CD4-positive, alpha-beta T cell treated with Interleukin-17A for 1 hour (primary cell): ENCODE measurements at regions not wholly inside any gene's neighbourhood (a gene's known extent, or its start where the extent isn't known, plus 50 kb on each side); places are given as distances from the start of the nearest gene placed in this dataset.

ENCODE experiments used
- DNase-seq: peaks from one replicate; pipeline ENCODE4 v3.0.0-alpha.2; 2020

DNA sequence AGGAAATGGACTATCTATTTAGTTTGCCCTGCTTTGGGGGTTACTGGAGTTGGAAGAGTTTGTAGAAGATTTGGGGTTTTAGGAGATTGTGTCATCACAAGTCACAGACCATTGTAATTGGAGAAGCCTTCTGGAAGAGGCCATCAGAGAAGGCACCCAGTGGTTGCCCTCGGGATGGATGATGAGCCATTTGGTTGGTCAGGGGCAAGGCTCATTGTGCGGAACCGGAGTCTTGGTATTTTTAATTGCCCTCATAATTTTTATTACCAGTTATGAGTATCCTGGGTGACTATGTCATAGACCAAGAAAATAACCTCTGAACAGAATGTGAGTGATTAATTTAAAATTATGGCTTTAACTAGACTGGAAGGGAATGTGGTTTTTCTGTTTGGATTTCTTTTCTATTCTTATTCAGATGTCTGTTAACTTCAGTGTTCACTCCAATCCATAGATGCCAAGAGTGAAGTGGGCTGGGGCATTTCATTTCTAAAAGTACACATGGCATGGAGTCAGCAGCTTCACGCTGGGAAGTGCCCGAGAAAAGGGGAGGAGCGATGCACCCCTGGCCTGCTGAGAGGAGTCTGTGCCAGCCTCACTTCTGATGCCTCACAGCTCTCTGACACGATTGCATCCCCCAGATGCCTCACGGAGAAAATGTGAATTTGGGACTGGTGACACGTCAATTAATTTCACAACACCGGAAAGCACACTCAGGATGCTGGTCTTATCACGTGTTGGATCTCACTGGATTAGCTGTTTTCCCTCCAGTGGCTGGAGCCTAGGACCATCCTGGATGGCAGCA lies 225.6 kb upstream of the IGFBP3 start:
- no peak for DNase-seq

DNA sequence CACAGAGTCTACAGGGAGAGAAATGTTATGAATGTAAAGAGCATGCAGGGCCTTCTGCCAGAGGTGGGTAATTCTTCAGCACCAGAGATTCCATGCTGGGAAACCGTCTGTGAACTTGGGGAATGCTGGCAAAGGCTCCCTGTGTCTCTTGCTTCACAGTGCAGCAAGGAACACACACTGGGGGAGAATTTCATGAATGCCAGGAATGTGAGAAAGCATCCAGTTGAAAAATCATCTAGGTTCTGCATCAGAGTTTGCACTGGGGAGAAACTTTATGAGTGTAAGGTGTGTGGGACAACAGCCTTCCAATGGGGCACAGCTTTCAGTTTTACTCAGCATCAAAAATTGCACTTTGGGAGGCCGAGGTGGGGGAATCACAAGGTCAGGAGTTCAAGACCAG lies 224.3 kb upstream of the IGFBP3 start:
- DNase-seq, result no peak

DNA sequence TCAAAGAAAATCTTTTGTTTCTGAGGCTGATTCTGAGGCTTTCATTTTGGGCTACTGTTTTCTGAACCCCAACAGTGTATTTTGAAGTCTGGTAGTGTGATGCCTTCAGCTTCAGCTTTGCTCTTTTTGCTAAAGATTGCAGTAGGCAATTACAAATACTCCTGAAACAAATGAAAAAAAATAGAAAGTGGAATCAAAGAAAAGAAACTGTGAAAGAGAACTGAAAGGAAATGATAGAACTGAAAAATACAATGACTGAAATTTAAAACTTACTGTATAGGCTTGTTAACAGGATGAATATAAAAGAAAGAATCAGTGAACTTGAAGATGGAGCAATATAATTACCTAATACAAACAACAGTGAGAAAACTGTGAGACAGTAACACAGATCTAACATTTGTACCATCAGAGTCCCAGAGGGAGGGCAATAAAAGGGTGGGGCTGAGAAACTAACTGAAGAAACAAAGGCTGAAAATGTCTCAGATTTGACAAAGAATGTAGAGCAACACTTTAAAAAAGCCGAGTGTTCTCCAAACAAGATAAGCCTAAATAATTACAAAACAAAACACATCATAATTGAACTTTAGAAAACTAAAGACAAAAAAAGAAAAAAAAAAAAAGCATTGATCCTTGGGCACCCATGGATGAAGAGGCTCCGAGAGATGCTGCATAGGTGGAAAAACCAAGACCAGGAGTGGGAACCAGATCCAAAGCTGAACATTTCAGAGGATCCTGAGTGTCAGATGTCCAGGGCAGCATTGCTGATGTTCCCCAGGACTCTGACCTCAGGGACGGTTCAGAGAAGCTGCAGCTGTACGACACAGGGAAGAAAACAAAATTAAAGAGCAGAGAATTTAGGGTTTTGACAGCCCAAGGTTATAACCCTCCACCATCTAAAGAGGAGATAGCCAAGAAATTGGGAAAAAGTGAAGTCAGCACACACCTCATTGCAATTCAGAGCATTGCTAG lies 223.2 kb upstream of the IGFBP3 start:
- DNase-seq, result no peak

DNA sequence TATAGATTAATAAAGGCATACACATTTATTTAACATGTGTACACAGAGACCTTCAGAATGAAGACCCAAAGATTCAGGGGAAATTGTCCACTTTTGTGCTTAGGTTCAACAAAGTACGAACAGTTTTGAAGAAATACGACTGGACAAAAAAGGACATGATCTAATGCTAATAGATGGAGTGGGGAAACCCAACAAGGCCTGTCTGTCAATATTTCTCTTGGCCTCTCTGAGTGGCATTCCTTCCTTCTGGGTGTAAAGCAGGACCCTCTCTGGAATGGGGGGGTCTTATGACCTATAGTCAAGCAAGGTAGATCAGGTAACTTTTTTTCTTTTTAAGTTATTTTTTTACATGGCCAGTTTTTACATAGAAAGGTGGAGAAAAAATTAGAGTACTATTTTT lies 222.3 kb upstream of the IGFBP3 start:
- no peak for DNase-seq

DNA sequence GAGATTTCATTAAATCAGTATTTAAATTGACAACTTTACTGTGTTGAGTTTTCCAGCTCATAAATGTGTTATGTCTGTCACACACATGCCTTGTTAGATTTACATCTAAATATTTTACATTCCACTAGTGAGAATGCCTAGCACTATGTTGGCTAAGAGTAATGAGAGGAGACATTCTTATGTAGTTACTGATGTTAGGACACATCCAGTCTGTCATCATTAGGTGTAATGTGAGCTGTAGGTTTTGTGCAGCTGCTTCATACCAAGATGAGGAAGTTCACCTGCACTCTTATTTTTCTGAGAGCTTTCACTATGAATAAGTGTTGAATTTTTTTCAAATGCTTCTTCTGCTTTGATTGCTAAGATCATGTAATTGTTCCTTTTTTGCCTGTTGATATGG lies 218.0 kb upstream of the IGFBP3 start:
- DNase-seq, result no peak

DNA sequence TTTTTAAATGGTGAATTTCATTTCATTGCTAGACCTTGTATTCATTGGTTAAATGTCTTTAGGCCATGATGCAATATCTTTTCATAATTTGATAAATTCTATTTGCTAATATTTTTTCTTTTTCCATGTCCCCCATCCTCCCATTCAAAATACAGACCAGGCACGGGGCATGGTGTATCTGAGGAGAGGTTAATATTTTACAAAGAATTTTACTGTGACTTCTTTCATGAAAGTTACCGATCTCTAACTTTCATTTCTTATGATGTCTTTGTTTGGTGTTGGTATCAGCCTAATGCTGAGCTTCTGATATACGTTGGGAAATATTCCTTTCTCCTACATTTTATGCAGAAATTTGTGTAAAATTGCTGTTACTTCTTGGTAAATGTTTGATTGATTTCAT lies 216.7 kb upstream of the IGFBP3 start:
- no peak for DNase-seq

DNA sequence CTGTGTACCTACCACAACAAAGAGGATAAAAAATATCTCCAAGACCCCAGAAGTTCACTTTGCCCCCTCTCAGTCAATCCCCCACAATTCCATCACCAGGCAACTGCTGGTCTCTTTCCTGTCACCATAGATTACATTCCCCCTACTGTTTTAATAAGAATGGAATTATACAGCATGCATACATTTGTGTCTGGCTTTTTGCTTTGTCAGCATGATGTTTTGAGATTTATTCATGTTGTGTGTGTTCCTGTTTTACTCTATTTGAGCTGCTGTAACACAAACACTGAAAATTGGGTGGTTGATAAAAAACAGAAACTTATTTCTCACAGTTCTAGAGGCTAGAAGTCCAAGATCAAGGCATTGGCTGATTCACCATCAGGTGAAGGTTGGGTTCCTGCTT lies 214.5 kb upstream of the IGFBP3 start:
- no peak for DNase-seq

DNA sequence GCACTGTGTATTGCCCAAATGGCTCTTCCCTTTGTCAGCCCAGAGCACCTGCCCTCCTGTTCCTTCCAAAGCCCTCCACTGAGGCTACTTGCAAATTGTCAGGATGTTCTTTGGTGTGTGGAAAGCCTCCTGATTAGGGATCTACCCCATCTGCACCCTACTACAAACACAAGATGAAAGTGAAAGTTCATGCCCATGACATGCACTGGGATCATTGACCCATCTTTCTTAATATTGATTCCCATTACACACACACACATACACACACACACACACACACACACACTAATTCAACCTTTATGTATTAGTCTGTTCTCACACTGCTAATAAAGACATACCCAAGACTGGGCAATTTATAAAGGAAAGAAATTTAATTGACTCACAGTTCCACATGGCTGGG lies 213.7 kb upstream of the IGFBP3 start:
- no peak for DNase-seq

DNA sequence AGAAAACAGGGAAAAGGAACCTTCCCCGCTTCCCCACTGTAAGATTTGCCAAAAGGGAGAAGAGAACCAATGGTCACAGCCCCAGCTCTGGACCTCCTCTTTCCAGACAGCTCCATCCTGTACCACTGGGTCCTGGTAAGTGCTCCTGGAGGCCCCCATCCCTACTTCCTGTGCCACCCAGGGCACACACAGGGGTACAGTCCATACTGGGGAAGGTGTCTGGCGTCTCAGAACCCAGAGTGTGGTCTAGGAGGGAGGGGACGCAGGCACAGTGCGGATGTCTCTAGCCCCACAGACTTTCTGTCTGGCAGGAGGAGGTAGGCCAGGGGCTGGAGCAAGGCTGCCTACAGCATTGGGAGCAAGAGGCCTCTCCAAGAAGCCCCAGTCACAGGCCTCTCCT lies 213.3 kb upstream of the IGFBP3 start:
- DNase-seq, result no peak

DNA sequence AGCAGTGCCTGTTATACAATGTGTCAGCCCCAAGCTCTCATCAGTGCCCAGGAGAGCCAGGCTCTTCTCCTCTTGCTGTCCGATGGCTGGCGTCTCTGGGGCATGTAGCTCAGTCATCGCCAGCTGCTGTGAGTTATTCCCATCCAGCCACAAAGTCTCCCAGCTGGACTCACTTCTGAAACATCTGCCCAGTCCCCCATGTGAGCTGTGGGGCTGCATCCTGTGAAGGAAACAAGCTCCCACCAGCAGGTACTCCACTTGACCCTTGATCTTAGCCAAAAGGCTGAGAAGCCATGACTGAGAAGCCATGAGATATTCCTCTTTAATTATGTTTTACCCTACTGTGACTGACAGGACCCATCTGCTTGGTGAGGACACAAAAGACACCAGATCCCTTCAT lies 212.7 kb upstream of the IGFBP3 start:
- no peak for DNase-seq

DNA sequence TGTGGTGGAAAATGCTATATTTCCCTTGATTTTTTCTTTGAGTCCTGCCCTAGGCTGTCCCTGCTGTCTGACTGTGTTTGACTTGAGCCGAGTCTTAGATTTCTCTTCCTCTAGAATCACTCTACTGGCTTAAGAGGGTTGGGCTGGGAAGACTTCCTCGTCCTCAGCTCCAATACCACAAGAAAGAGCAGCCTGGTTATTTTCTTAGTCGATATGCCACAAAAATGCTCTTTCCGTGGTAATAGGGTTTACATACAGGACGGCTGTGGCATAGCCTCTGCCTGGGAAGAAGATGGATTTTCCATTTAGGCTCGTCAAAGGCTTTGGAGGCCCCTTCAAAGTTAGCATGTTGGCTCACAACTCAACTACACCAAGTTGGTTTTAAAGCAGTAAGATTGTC lies 212.0 kb upstream of the IGFBP3 start:
- no peak for DNase-seq

DNA sequence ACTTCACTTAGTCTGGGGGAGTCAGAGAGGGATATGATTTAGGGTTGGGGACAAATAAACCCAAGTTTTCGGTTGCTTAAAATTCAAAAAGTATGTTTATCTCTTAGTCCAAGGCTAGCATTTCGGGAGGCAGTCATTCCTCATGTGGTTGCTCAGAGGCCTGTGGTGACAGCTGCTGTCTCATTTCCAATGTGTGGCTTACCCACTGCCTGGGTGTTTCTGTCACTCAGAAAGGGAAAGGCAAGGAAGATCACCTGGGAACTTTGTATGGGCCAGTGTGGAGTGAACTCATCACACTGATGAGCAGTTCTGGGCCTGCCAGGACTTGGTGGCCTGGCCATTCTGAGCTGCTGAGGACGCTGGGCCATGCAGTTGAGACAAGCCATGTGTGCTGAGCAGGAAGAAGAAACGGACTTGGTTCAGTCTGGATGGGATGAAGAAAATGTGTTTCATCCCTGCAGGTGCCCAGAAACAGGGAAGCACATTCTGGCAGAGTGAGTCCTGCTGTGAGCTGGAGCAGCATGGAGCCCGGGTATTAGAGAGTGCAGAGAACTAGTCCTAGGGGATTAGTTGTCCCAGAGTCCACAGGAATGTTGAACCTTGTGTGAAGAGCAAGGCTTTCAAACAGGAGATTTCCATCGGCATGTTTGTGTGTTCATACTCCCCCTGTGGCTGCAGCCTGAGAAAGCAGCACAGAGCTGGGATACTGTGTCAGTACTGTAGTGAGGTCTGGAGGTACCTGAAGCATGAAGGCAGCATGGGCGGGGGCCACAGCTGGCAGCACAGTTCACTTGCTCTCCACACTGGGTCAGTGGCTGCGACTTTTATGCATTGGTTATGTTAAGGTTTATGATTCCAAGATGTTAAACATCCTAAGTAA lies 211.1 kb upstream of the IGFBP3 start:
- DNase-seq, result no peak

DNA sequence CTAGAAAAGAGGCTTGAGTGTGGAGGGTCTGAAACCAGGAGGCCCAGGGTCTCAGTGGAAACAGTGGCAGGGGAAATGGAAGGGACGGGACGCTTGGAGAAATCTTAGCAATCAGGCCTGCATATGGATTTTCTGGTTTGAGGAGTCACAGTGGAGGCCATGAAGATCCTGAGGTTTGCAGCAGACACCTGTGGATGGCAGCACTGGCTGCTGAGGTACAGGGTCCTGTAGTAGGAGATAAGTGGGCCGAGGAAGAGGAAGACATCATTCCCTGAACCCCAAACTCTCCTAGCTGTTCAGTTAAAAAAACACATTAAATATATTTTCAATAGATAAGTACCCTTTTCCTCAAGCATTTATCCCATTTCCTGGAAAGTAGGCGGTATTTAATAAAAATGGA lies 208.8 kb upstream of the IGFBP3 start:
- no peak for DNase-seq

DNA sequence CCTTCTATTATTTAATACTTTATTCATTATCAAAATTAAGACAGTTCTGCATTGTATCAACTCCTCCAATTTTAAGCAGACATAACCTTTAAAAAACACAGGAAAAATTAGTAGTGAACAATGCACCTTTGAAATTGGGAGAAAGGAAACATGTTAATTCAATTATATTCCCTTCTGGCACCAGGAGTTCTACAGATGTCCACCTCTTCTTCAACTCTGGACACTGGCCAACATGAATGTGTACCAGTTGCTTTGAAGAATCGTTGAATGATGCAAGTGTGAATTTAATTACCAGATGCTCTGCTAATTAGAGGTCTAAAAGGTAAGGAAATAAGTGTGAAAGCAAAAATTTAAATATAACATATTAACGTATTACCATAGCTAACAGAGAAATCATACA lies 206.7 kb upstream of the IGFBP3 start:
- no peak for DNase-seq

DNA sequence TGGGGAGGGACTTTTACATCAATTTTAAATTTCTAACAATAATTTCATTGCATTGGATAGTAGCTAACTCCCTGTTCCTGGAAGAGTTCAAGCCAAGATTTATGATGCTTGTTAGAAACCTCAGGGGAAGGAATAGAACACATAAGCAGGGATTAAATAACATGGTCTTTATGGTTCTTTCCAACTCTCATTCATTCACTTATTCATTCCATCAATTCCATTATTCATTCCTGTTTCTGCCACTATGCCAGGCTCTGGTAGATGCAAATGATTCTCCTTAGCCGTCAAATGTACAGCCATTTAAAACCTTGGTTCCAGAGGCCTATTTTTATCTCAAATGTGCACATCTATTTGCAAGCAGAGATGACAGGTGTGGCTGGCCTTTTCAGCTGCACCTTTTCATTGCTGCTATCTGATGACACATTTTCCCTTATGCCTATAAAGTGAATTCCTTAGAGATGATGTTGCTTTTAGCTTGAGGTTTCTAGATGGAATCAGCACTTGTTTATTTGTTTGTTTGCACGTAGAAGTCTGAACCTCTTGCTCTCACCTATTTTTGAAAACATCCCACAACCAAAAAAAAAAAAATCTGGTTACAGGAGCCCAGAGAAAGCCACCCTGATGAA lies 205.7 kb upstream of the IGFBP3 start:
- no peak for DNase-seq

DNA sequence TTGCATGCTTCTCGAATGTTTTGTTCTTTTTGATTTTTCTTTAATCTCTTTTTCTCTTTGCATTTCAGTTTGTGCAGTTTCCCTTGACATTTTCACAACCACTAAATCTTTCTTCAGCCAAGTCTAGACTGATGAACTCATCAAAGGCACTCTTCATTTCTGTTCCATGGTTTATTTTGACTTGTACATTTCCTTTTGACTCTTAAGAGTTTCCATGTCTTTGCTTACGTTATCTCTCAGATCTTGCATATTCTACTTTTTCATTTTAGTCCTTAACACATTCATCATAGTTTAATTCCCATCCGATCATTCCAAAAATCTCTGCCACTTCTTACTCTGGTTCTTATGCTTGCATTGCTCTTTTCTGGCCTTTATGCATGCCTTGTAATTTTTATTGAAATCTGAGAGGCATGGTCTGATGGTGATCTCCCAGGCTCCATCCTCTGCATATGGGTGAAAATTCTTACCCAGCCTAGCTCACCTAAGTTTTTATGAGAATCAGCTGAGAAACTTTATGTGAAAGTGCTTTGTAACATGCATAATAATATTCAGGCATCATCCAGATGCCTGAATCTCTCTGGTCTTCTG lies 202.8 kb upstream of the IGFBP3 start:
- DNase-seq, result no peak

DNA sequence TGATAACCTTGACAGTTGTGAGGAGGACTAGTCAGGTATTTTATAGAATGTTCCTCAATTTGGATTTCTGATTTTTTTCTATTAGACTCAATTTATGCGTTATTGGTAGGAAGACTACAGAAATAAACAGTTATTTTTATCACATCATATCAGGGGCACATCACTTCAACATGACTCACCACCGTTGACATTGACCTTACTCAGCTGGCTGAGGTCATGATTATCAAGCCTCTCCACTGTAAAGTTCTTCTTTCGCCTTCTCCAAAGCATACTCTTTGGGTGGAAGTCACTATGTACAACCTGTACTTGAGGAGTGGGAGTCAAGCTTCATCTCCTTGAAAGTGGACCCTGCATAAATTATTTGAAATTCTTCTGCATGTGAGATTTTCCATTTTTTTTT lies 194.3 kb upstream of the IGFBP3 start:
- DNase-seq, result no peak

DNA sequence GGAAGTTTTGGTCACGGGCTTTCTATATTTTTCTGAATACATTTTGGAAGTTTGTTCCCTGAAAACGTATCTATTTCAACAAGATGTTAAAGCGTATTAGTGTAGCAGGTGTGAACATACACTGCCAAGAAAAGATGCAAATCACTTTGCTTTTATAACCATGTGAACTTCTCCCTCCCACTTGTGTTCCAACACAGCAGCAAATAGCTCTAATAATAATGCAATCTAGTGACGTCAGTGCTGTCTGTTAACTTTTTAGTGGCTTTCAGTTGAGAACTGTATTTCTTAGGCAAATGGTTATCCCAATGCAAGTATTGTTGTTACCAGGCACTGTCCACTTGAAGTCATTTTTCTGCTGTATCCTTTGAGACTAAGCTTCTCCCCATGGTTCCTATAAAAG lies 188.4 kb upstream of the IGFBP3 start:
- no peak for DNase-seq

DNA sequence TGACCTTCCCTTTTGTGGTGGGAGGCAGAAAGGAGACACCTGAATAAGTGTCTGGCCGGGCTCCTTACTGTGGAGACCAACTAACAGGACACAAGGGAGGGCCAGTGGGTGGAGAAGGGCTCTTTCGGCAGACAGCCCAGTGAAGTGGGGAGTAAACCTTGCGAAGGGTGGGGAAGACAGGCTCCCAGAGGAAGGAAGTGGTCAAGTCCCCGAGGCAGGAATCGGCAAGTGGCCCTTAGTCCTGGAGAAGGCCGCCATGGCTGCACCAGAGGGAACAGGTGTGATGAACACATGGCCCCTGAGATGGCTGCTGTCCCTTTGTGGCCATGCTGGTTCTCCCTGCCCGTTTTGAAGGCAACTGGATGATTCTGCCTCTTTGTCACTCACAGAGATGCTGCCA lies 187.2 kb upstream of the IGFBP3 start:
- DNase-seq, result no peak

DNA sequence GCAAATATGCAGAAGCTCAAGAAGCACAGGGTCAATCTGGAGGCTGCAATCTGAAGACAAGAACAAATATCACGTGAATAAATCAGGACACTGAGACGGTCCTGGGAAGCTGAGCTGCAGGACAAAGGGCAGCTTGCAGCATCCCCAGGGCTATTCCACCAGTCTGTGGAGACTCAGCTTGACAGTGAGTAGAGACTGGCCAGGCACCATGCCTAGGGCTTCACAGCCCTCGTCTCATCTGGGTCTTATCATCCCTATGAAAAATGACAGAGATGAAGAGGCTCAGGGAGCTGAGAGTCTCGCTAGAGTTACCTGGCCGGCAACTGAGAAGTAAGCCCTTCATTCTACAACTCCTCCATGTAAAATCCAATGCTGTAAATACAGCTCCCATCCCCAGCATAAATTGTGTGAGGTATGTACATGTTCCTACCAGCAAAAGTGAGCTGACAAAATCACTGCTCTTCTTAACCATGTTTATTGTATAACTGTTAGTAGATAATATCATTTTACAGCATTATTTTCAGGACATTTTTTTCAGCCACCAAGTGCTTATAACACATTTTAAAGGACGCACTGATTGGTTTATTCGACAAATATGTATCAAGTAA lies 186.6 kb upstream of the IGFBP3 start:
- DNase-seq, result no peak

DNA sequence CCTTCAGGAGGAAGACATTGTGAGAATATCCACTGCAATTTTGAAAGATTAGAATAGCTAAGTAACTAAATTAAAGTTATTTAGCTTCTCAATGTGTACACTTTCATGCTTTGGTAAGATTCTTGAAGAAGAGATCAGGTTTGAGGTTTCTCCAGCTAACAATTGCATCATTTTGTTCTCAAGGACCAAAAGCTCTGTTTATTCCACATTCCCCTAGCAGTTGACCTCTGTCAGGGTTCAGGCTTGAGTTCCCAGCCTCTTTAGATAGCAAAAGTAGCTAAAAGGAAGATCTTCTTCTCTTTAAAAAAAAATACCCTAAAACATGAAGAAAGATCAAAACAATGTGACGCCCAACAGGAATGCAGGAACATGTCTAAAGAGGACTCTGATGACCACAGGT lies 179.4 kb upstream of the IGFBP3 start:
- DNase-seq, result no peak

DNA sequence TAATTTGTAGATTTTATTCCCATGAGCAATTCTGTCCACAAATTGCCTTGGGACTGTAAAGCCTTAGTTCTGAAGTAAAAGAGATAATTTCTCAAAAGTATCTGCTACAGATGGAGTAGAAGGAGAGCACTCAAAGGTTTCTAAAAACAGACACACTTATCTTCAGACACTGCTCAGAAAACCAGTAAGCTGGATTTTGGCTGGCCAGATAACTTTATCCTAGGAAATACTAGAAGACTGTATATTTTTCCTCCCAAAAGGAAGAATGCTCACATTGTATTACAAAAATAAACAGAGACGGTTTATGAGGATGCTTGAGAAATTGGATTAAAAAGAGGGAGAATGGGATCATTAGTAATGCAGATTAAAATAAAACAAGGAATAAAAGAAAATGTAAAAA lies 178.0 kb upstream of the IGFBP3 start:
- no peak for DNase-seq
